ENCODE measurements at regions not wholly inside any gene's neighbourhood (a gene's known extent, or its start where the extent isn't known, plus 50 kb on each side); places are given as distances from the start of the nearest gene placed in this dataset.

DNA sequence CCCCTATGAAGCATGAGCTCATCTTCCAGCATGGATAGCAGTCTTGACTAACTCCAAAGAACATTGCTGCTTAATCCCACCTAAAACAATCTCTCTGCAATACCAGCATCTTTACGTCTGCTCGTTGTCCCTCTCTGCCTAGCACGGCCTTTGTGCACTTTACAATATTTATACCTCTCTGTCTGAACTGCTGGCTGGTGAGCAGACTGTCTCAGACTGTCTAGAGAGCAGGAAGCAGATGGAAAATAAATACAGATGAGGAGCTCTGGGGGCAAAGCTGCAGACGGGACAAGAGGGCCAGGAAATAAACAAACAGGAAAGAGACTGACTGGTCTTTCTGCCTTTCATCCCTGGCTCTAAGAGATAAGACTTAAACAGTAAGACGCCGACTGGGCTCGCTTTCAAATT lies 224.8 kb downstream of the ENC1 start:
- TF ChIP-seq, protein P1, sequence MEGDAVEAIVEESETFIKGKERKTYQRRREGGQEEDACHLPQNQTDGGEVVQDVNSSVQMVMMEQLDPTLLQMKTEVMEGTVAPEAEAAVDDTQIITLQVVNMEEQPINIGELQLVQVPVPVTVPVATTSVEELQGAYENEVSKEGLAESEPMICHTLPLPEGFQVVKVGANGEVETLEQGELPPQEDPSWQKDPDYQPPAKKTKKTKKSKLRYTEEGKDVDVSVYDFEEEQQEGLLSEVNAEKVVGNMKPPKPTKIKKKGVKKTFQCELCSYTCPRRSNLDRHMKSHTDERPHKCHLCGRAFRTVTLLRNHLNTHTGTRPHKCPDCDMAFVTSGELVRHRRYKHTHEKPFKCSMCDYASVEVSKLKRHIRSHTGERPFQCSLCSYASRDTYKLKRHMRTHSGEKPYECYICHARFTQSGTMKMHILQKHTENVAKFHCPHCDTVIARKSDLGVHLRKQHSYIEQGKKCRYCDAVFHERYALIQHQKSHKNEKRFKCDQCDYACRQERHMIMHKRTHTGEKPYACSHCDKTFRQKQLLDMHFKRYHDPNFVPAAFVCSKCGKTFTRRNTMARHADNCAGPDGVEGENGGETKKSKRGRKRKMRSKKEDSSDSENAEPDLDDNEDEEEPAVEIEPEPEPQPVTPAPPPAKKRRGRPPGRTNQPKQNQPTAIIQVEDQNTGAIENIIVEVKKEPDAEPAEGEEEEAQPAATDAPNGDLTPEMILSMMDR (IDR thresholded peaks at IDR 0.05; ENCODE audit: extremely low read depth in 1 of 2, insufficient read depth in 1 of 2, low read depth in 1 of 2, low read length in 2 of 2), result no peak
- TF ChIP-seq FOS (IDR thresholded peaks at IDR 0.05; ENCODE audit: borderline replicate concordance, insufficient read depth, low read length) (peak; percentile 37), POLR2A (IDR thresholded peaks at IDR 0.05; ENCODE audit: low read depth, low read length) (peak; percentile 30), JUN (IDR thresholded peaks at IDR 0.05; ENCODE audit: borderline replicate concordance, insufficient read depth, insufficient read length, low read depth) (no peak), EZH2 (IDR thresholded peaks at IDR 0.05; ENCODE audit: borderline replicate concordance, low read depth, low read length, severe bottlenecking) (no peak), MYC (IDR thresholded peaks at IDR 0.05; ENCODE audit: low read depth, low read length) (no peak), POLR2AphosphoS5 (IDR thresholded peaks at IDR 0.05; ENCODE audit: insufficient read depth, low read depth, low read length) (peak; percentile 64), GATA2 (IDR thresholded peaks at IDR 0.05; ENCODE audit: insufficient read depth, insufficient read length, low read depth, low read length) (peak; percentile 83)
- TF ChIP-seq, protein P2, sequence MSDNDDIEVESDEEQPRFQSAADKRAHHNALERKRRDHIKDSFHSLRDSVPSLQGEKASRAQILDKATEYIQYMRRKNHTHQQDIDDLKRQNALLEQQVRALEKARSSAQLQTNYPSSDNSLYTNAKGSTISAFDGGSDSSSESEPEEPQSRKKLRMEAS (IDR thresholded peaks at IDR 0.05; ENCODE audit: insufficient read depth, insufficient read length), result no peak

All from endothelial cell of umbilical vein (primary cell).